Endodermal cell (in vitro differentiated cells): ENCODE measurements at regions not wholly inside any gene's neighbourhood (a gene's known extent, or its start where the extent isn't known, plus 50 kb on each side); places are given as distances from the start of the nearest gene placed in this dataset.
A peak's percentile ranks its signal among the peaks of the same experiment; 100 is the strongest.

Experiments
- DNase-seq: peaks from one replicate; pipeline ENCODE4 v3.0.0-alpha.2; 2017
- H3K27ac ChIP-seq: 2 replicates; pipeline ENCODE4 v1.5.1; 2013; ENCODE audit warnings: mild to moderate bottlenecking, low read depth, low read length, moderate library complexity
- H3K27me3 ChIP-seq: 2 replicates; pipeline ENCODE4 v1.6.1; 2013; ENCODE audit warnings: mild to moderate bottlenecking, low read length, moderate library complexity; ENCODE audit not compliant: insufficient read depth, control insufficient read depth, poor library complexity, severe bottlenecking
- H3K36me3 ChIP-seq: 2 replicates; pipeline ENCODE4 v1.7.0; 2013; ENCODE audit warnings: mild to moderate bottlenecking, low read length, moderate library complexity; ENCODE audit not compliant: control insufficient read depth, insufficient read depth
- H3K4me1 ChIP-seq: one replicate; pipeline ENCODE4 v1.7.0; 2013; ENCODE audit warnings: low read length; ENCODE audit not compliant: control insufficient read depth, insufficient read depth
- H3K4me3 ChIP-seq: 2 replicates; pipeline ENCODE4 v1.5.1; 2013; ENCODE audit warnings: mild to moderate bottlenecking, low read length, moderate library complexity
- H3K9ac ChIP-seq: 2 replicates; pipeline ENCODE4 v1.6.1; 2013; ENCODE audit warnings: mild to moderate bottlenecking, low read length, moderate library complexity; ENCODE audit not compliant: poor library complexity, severe bottlenecking; ENCODE audit errors: extremely low read depth
- H3K9me3 ChIP-seq: 2 replicates; pipeline ENCODE4 v1.6.1; 2013; ENCODE audit warnings: mild to moderate bottlenecking, low read length, moderate library complexity; ENCODE audit not compliant: control insufficient read depth
- H3K27ac Mint-ChIP-seq: 2 replicates; pipeline ENCODE4 v1.8.0; 2020; ENCODE audit warnings: mixed read lengths
- H3K27me3 Mint-ChIP-seq: 2 replicates; pipeline ENCODE4 v1.8.0; 2021; ENCODE audit warnings: mild to moderate bottlenecking, mixed read lengths; ENCODE audit not compliant: insufficient read depth
- H3K36me3 Mint-ChIP-seq: 2 replicates; pipeline ENCODE4 v1.8.0; 2020; ENCODE audit warnings: low read depth, mixed read lengths
- H3K4me1 Mint-ChIP-seq: 2 replicates; pipeline ENCODE4 v1.8.0; 2020; ENCODE audit warnings: mixed read lengths
- H3K4me3 Mint-ChIP-seq: 2 replicates; pipeline ENCODE4 v1.8.0; 2020; ENCODE audit warnings: mild to moderate bottlenecking, moderate library complexity, mixed read lengths
- H3K9me3 Mint-ChIP-seq: 2 replicates; pipeline ENCODE4 v1.8.0; 2020; ENCODE audit warnings: mild to moderate bottlenecking, mixed read lengths
- CTCF ChIP-seq: fragments of 200-600 bp; sonication (generic); conservative IDR thresholded peaks from 2 replicates; pipeline ENCODE4 v1.5.0; 2021; ENCODE audit warnings: antibody characterized with exemption, mild to moderate bottlenecking
- WGBS, 2 experiments: methylation state at CpG; one replicate each; pipeline versions ENCODE4 v1.1.5 to v1.1.7; 2013; ENCODE audit warnings: missing lambda C conversion rate in 2 of 2, mixed read lengths in 1 of 2; ENCODE audit not compliant: insufficient coverage in 1 of 2, insufficient read length in 1 of 2; 5-methylcytosine and 5-hydroxymethylcytosine counted together

DNA sequence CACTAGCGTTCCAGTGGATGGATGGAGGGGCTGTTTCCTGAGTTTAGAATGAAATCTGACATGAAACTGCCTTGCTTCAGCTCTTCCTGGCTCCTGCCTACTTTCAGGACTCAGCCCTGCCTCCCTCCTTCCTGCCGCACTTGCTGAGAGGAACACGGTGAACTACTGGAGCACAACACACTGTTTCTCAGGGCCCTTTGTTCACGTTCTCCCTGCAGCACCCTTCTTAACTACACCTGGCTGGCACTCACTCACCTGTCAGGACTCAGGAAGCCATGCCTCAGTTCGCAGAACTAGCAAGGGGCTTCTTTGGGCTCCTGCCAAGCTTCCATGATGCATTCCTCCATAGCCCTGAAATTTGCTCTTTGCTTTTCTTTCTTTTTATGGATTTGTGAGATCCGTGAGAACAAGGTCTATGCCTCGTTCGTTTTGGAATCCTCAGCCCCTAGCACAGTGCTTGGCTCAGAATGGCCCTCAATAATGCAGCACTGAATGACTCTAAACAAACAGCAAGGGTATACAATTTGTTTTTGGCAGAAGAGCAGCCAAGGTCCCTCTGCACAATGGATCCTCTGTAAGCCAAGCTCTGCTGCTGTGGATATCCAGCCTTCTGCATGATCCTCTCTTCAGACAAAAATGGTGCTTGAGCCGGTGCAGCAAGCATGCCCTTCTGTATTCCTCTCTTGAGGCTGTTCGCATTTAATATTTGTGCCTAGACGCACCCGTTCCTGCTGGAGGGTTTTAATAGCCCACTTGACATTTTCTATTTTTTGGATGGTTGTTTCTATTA, 357.0 kb downstream of the TSN start:
- H3K36me3 Mint-ChIP-seq, result no peaks in the 10 kb centered on the region
- no peaks in the 10 kb centered on the region for H3K36me3 ChIP-seq
- no peaks in the 10 kb centered on the region for H3K9me3 ChIP-seq
- no peaks in the 10 kb centered on the region for H3K27me3 Mint-ChIP-seq
- TF ChIP-seq CTCF, result no peak
- H3K4me1 Mint-ChIP-seq, result peaks cover 27% of the 10 kb centered on the region
- no peaks in the 10 kb centered on the region for H3K9me3 Mint-ChIP-seq
- peaks cover 4% of the 10 kb centered on the region for H3K4me1 ChIP-seq
- no peak overlapping the region for H3K27ac Mint-ChIP-seq
- H3K9ac ChIP-seq, result no peak overlapping the region
- no peaks in the 10 kb centered on the region for H3K27me3 ChIP-seq
- H3K27ac ChIP-seq, result no peak overlapping the region
- no peak overlapping the region for H3K4me3 Mint-ChIP-seq
- H3K4me3 ChIP-seq, result no peak overlapping the region
- WGBS, 2 experiments, result 90 to 96% methylated on average over 10 to 12 of the region's 12 CpGs
- no peak for DNase-seq

DNA sequence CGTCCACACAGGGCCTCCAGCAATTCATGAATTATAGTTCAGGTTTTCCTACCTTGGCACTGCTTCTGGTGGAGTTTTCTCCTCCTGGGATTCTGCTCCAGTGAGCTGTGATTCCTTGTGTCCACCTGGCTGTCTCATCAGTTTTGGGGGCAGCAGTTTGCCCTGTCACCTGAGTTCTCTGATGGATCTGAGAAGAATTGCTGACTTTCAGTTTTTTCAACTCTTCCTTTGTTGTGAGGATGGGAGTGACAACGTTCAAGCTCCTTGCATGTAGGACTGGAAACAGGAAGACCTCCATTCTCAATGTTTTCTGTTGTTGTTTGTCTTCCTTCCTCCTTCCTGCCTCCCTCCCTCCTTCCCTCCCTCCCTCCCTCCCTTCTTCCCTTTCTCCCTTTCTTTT, 359.0 kb downstream of the TSN start:
- Histone ChIP-seq H3K27me3 (no peaks in the 10 kb centered on the region), H3K36me3 (no peaks in the 10 kb centered on the region), H3K4me1 (no peaks in the 10 kb centered on the region), H3K9ac (no peak overlapping the region), H3K9me3 (no peaks in the 10 kb centered on the region), H3K27ac (no peak overlapping the region), H3K4me3 (no peak overlapping the region)
- no peaks in the 10 kb centered on the region for H3K27me3 Mint-ChIP-seq
- TF ChIP-seq CTCF, result no peak
- H3K36me3 Mint-ChIP-seq, result no peaks in the 10 kb centered on the region
- peaks cover 4% of the 10 kb centered on the region for H3K9me3 Mint-ChIP-seq
- 65 to 100% methylated on average over 1 to 2 of the region's 2 CpGs for WGBS, 2 experiments
- no peak overlapping the region for H3K4me3 Mint-ChIP-seq
- DNase-seq, result no peak
- peak overlapping the region; percentile 65 for H3K27ac Mint-ChIP-seq
- peaks cover 14% of the 10 kb centered on the region for H3K4me1 Mint-ChIP-seq

- no peaks in the 10 kb centered on the region for H3K36me3 Mint-ChIP-seq
- H3K27me3 Mint-ChIP-seq, result no peaks in the 10 kb centered on the region
- WGBS, 2 experiments, result 100% methylated on average over 2 of the region's 2 CpGs; no CpG with 5 or more reads in 1 of the 2 experiments
- Histone ChIP-seq H3K27me3 (no peaks in the 10 kb centered on the region), H3K27ac (no peak overlapping the region), H3K9ac (no peak overlapping the region), H3K36me3 (no peaks in the 10 kb centered on the region), H3K4me3 (no peak overlapping the region), H3K4me1 (no peaks in the 10 kb centered on the region), H3K9me3 (no peaks in the 10 kb centered on the region)
- DNase-seq, result no peak
- peaks cover 23% of the 10 kb centered on the region for H3K9me3 Mint-ChIP-seq
- peaks cover 17% of the 10 kb centered on the region for H3K4me1 Mint-ChIP-seq
- H3K4me3 Mint-ChIP-seq, result no peak overlapping the region
- no peak for TF ChIP-seq CTCF
- no peak overlapping the region for H3K27ac Mint-ChIP-seq
Observed at GRCh38 chr2:122117371-122117770, 361.9 kb downstream of the TSN start.
